ENCODE measurements at regions not wholly inside any gene's neighbourhood (a gene's known extent, or its start where the extent isn't known, plus 50 kb on each side); places are given as distances from the start of the nearest gene placed in this dataset.

DNA sequence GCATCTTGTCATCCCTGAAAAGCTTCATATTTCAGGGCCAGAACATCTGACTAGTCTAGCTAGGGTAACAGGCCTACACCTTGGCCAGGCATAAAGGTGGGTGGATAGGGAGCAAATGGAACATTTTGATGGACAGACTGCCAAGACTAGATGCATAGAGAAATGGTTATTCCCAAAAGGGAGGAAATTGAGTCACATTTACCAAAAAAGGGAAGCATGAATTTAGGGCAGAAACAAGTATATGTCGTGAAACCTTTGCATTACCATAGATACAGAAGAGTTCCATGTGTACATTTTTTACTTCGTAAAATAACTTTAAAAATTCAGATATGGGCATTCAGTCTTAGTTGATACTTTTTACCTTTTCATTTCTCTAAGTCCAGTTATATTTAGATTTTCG, 101.3 kb upstream of the ZEB2 start:
- TF ChIP-seq, protein P1, sequence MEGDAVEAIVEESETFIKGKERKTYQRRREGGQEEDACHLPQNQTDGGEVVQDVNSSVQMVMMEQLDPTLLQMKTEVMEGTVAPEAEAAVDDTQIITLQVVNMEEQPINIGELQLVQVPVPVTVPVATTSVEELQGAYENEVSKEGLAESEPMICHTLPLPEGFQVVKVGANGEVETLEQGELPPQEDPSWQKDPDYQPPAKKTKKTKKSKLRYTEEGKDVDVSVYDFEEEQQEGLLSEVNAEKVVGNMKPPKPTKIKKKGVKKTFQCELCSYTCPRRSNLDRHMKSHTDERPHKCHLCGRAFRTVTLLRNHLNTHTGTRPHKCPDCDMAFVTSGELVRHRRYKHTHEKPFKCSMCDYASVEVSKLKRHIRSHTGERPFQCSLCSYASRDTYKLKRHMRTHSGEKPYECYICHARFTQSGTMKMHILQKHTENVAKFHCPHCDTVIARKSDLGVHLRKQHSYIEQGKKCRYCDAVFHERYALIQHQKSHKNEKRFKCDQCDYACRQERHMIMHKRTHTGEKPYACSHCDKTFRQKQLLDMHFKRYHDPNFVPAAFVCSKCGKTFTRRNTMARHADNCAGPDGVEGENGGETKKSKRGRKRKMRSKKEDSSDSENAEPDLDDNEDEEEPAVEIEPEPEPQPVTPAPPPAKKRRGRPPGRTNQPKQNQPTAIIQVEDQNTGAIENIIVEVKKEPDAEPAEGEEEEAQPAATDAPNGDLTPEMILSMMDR (IDR thresholded peaks at IDR 0.05), result no peak
- no peak for TF ChIP-seq POLR2A (IDR thresholded peaks at IDR 0.05)
- no peak for TF ChIP-seq EP300 (IDR thresholded peaks at IDR 0.05)
